Left renal pelvis (tissue), 4 donors: ENCODE measurements at regions not wholly inside any gene's neighbourhood (a gene's known extent, or its start where the extent isn't known, plus 50 kb on each side); places are given as distances from the start of the nearest gene placed in this dataset.

ENCODE experiments used
- DNase-seq, 4 donors: peaks; one replicate each; pipeline ENCODE4 v3.0.0-alpha.2; 2013; ENCODE audit warnings: low read depth in 4 of 4, low spot score in 3 of 4

DNA sequence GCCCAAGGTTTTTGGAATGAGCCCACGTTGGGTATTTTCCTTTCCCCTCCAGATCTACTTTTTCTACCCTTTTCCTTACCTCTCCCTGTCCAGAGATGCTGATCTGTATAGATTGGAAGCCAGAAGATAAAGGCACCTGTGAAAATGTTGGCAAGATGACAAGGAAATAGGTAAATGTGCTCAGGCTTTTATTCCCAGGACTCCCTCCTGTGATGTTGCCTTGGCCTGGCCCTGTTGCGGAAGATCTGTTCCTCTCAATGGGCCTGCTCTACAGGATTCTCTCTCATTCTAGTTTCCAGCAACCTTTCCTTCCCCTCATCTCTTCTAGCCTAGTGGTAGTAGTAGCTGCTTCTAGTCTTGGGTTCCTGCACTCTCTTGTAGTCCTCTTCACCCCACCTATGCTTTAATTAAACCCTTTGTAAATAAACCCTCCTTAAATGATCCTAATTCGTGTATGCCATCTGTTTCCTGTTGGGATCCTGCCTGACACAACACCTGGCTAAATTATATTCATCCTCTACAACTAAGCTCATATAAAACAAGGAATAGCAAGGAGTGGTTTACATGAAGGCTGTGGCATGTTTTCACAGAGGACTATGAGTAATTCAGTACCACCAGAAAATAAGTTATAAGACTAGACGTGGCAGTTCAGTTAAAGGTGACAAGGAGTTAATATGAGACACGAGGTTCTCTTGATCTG is 95.7 kb upstream of the MAOA start:
- DNase-seq, result no peak

DNA sequence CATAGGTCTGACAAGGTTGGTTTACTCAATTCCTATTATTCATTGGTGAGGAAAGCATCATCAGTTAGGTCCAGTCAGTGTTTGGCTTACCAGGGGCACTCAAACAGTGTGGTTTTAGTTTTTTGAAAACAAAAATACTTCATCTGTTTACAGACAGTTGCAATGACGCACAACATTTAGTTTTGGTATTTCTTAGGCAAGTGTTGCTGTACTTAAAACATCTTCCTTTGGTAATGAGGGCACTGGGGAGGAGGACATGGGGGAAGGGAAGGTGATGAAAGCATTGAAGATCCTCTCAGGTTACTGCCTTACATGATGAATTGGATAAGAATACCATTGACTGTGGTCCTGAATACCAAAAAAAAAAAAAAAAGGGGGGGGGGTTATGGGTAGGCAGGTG is 93.7 kb upstream of the MAOA start:
- no peak for DNase-seq

DNA sequence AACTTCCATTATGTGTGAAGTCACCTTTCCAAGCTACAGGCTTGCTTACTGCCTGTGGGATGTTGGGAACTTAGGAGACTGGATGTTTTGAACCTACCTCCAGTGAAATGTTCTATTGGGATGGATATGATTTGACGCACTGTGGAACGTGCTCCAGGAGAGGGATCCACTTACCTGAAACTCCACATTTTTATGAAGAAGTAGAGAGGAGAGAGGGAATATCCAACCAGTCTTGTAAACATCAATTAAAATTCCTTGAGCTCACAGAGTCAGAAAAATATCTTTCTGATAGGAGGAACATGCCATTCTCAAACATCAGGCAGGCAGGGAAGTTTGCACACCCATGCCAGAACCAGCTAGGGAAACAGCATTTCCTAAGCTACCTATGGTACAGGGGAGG is 91.1 kb upstream of the MAOA start:
- DNase-seq, result no peak

- no peak for DNase-seq
These were observed 89.9 kb upstream of the MAOA start for GRCh38 chrX:43566170-43566569.

DNA sequence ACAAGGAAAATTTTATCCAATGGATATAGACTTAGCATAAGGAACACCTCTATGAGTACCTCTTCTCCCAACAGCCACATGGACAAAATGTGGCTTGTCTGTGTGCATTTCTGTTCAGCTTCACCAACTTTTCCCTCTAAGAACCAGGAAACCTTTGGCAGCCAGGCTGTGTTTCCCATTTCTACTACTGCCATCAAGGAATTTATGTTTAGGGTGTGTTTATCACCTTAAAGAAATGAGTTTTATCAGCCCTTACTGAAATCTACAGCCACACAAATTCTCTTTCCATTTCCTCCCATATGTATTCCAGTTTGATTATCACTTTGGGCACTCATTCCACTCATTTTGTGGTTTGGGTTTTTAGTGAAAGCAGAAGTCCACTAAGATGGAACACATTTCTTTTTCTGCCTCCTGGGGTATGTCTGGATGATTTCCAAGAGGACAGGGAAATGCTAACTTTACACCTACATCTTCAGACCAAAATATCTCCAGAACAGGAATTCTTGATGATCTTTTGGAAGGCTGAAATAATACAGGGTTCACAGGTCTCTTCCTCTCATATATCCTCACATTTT is 82.6 kb upstream of the MAOA start:
- no peak for DNase-seq

DNA sequence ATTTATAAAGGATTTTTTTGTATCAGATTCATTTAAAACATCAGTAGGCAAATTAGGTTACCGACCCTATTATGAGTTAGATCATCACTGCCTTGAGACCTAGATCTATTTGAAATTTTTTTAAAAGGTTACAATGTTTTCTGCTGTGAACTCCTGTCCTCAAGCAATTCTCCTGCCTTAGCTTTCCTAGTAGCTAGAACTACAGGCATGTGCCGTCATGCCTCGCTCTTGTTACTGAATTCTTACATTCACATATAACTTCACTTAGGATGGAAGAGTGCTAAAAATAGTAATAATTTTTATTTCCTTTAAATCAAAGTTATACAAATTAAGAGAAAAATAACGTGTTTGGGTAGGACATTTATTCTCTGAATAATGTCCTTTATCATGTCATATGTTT is 75.5 kb upstream of the MAOA start:
- no peak for DNase-seq

GRCh38 chrX:43581167-43581566 is 74.9 kb upstream of the MAOA start:
- no peak for DNase-seq

DNA sequence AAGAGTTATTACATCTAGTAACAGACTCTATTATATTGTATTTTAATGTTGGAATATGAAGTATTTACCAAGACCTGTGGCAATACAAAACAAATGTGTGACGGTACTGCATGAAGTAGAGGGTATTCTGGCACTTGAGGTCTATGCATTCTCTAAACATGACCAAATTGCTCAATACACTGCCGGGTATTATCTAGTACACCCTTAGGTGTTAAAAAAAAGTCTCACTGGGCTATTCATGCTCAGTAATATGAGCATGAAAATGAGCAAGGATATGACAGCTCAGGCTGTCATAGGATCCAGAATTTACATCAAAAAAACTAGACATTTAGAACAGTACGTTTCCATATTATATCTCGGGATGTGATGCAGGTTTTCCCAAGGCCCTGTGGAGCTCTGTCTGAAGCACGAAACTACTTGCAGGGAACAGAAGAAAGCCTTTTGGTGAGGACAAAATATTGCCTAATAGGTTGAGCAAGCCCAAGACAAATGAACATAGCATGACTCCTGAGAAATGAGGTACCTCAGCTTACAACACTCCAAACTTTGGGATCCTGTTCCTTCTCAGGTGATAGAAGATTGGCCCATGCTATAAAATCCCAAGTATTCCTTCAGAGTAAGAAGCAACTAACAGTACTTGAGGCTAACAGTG is 74.1 kb upstream of the MAOA start:
- DNase-seq, result no peak

GRCh38 chrX:43582540-43582913 is 73.6 kb upstream of the MAOA start:
- no peak for DNase-seq

- DNase-seq, result no peak
These were observed 70.2 kb upstream of the MAOA start for GRCh38 chrX:43585922-43586321.

- DNase-seq, result no peak
These were observed 69.3 kb upstream of the MAOA start for GRCh38 chrX:43586830-43587229.

DNA sequence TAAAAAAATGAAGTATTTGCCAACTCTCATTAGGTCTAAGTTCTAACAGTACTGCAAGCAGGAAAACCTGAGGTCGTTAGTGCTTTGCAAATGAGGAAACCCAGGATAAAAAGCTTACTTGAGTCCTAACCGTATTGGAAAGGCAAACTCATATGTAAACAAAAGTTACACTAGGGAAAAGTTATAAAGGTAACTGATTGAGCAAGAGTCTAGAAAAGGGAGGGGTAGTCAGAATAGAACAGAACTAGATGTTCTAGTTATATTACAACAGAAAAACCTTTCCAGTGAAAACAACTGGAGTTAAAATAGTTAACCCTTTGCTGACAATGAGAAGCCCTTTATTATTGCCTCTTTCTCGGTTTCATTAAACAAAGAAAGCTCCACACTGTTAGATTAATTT is 66.4 kb upstream of the MAOA start:
- DNase-seq, result no peak

GRCh38 chrX:43590150-43590549 is 65.9 kb upstream of the MAOA start:
- DNase-seq, result no peak

DNA sequence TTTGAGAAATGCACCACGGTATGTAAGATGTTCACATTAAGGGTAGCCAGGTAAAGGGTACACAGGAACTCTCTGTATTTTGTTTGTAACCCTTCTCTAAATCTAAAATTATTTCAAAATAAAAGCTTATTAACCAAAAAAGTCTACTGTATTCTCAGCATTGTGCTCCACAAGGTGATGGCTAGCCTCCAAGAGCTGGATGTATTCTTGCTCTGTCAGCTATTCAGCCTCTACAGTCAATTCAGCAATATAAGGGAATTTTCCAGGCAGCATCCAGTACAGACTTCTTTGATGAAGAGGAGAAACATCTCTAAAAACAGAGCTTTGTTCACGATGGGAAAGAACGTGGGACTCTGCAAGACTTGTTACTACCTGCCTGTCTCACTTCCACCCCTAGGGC is 63.5 kb upstream of the MAOA start:
- DNase-seq, result no peak

GRCh38 chrX:43595931-43596330 is 60.2 kb upstream of the MAOA start:
- DNase-seq, result no peak

DNA sequence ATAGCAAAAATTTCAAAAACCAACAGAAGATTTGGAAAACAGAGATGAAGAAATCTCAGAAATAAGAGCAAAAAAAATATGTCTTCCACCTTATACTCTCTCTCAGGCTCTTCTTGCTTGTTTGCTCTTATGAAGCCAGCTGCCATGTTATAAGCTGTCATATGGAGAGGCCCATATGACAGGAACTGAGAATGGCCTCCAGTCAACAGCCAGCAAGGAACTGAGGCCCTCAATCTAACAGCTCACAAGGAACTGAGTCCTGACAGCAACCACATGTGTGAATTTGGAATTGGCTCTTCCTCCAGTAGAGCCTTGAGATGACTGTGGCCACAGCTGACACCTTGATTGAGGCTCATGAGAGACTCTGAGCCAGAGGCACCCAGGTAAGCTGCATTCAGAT is 51.3 kb upstream of the MAOA start:
- DNase-seq, result no peak

DNA sequence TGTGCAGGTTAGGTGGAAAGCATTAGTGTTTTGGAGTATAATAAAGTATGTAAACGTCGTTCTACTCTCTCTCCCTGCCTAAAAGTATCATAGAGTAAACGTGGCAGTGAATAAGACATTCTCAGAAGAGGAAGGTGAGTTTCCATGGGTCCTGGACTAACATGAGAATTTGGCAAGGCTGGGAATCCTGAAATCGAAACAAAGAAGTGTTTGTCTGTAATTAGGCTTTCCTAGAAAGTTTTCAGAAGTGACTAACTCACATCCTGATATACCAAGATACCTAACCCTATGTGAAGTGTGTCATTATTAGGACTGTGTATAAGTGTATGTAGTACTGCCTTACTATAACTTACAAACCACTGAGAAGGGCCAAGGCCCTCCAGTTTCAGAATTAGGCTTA is 50.7 kb upstream of the MAOA start:
- no peak for DNase-seq
